Lower leg skin (tissue), 4 donors: ENCODE measurements at regions not wholly inside any gene's neighbourhood (a gene's known extent, or its start where the extent isn't known, plus 50 kb on each side); places are given as distances from the start of the nearest gene placed in this dataset.

ENCODE experiments used
- DNase-seq, 2 donors: peaks; one replicate each; pipeline ENCODE4 v3.0.0-alpha.2; 2019; ENCODE audit warnings: low spot score in 2 of 2
- H3K4me3 ChIP-seq: fragments of 200-600 bp; sonication (generic); 2 replicates; pipeline ENCODE4 v1.5.1; 2017; ENCODE audit warnings: mild to moderate bottlenecking, low read depth; ENCODE audit not compliant: poor library complexity, severe bottlenecking
- POLR2A ChIP-seq, 2 donors: fragments of 450-650 bp; IDR thresholded peaks; one replicate each; pipeline ENCODE4 v1.6.1; 2016 to 2017; ENCODE audit warnings: antibody characterized with exemption in 2 of 2, mild to moderate bottlenecking in 1 of 2, moderate library complexity in 1 of 2
- WGBS, 2 donors: methylation state at CpG; one replicate each; pipeline ENCODE4 v1.1.5; 2018; 5-methylcytosine and 5-hydroxymethylcytosine counted together
- intact Hi-C: fragments of 100-400 bp; cut with DNase I; formaldehyde crosslinking; loops from one replicate; pipeline ENCODE4 v1.15.0; 2023; ENCODE audit warnings: low total_unique reads
- TF ChIP-seq, protein P1 (sequence below), 3 donors: fragments of 450-650 bp; IDR thresholded peaks; one replicate each; pipeline ENCODE4 v1.5.1; 2016; ENCODE audit warnings: antibody characterized with exemption in 3 of 3, mild to moderate bottlenecking in 3 of 3, moderate library complexity in 2 of 3

DNA sequence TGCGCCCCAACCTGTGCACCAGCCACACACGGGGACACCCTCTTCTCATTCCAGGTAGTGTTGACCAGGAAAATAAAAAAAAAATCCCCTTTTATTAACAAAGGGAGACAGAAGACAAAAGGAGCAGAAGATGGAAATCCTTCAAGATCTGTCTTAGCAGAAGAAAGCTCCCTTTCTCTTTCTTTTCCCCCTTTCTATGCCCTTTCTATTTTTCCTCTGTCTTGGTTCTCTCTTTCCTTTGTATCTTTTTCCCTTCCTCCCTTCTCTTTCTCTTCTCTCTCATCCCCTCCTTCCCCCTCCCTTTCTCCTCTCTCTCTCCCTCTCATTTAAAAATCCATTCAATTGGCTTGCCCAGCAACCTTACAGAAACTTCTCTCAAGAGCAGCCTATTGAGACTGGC lies 254.1 kb upstream of the ZFHX3 start:
- 86 to 89% methylated on average over 2 of the region's 2 CpGs for WGBS, 2 donors
- TF ChIP-seq POLR2A (IDR thresholded peaks at IDR 0.05) = no peak
- TF ChIP-seq, protein P1, sequence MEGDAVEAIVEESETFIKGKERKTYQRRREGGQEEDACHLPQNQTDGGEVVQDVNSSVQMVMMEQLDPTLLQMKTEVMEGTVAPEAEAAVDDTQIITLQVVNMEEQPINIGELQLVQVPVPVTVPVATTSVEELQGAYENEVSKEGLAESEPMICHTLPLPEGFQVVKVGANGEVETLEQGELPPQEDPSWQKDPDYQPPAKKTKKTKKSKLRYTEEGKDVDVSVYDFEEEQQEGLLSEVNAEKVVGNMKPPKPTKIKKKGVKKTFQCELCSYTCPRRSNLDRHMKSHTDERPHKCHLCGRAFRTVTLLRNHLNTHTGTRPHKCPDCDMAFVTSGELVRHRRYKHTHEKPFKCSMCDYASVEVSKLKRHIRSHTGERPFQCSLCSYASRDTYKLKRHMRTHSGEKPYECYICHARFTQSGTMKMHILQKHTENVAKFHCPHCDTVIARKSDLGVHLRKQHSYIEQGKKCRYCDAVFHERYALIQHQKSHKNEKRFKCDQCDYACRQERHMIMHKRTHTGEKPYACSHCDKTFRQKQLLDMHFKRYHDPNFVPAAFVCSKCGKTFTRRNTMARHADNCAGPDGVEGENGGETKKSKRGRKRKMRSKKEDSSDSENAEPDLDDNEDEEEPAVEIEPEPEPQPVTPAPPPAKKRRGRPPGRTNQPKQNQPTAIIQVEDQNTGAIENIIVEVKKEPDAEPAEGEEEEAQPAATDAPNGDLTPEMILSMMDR (IDR thresholded peaks at IDR 0.05) = no peak
- intact Hi-C loops = no loop called here
- DNase-seq = no peak
- H3K4me3 ChIP-seq = no peak overlapping the region

GRCh38 chr16:73299346-73299745 lies 251.4 kb upstream of the ZFHX3 start:
- WGBS, 2 donors = 72 to 74% methylated on average over 7 of the region's 7 CpGs
- TF ChIP-seq, protein P1 (IDR thresholded peaks at IDR 0.05) = no peak
- no peak for TF ChIP-seq POLR2A (IDR thresholded peaks at IDR 0.05)

DNA sequence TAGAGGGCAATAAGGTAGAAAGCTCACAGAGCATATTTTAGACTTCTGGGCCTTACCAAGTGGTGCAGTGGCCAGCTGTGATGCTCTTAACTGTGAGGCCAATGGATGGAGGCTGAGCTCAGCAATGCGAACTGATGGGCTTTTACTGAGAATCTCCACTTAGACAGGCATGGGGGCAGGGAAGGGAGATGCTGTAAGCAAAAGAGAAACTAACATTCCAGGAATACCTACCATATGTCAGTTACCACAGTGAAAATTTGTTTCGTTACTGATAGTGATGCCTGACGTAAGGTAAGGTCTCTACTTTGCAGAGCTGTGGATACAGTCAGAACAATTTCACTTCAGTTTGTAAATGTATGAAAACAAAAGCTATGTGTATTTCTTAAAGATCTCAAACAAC lies 250.6 kb upstream of the ZFHX3 start:
- H3K4me3 ChIP-seq = no peak overlapping the region
- no peak for DNase-seq
- intact Hi-C loops = no loop called here
- TF ChIP-seq, protein P1 (IDR thresholded peaks at IDR 0.05) = no peak
- TF ChIP-seq POLR2A (IDR thresholded peaks at IDR 0.05) = no peak
- WGBS, 2 donors = 66 to 72% methylated on average over 3 of the region's 3 CpGs

More at GRCh38 chr16:73299346-73299745, 251.4 kb upstream of the ZFHX3 start:
- intact Hi-C loops = no loop called here
- no peak for DNase-seq
- no peak overlapping the region for H3K4me3 ChIP-seq

GRCh38 chr16:73290258-73290657 lies 242.3 kb upstream of the ZFHX3 start:
- WGBS, 2 donors = 52 to 59% methylated on average over 1 of the region's 1 CpG
- intact Hi-C loops = no loop called here
- no peak for TF ChIP-seq POLR2A (IDR thresholded peaks at IDR 0.05)
- TF ChIP-seq, protein P1 (IDR thresholded peaks at IDR 0.05) = no peak

DNA sequence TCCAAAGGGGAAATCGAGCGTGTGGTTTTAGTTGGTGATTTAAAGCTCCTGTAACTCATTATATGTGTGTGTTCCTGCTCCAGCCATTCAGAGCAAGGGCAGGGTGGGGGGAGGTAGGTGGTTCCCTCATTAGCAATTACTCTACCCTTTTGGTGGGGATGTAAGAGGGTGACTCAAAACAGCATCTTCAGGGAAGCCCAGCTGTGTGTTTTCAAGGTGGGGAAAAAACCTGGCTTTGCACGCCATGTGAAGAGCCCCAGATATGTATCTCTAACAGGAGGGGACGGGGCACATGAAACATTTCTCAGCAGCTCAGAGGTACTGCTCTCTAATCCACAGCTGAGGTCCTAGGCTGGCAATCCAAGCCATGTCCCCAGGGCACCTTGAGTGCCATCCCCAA lies 241.3 kb upstream of the ZFHX3 start:
- TF ChIP-seq, protein P1 (IDR thresholded peaks at IDR 0.05) = no peak
- no peak for TF ChIP-seq POLR2A (IDR thresholded peaks at IDR 0.05)
- DNase-seq = no peak
- whole genome bisulfite sequencing, 2 donors = 49 to 62% methylated on average over 4 of the region's 4 CpGs
- H3K4me3 ChIP-seq = no peak overlapping the region
- intact Hi-C loops = no loop called here

More at GRCh38 chr16:73290258-73290657, 242.3 kb upstream of the ZFHX3 start:
- no peak overlapping the region for H3K4me3 ChIP-seq
- no peak for DNase-seq

DNA sequence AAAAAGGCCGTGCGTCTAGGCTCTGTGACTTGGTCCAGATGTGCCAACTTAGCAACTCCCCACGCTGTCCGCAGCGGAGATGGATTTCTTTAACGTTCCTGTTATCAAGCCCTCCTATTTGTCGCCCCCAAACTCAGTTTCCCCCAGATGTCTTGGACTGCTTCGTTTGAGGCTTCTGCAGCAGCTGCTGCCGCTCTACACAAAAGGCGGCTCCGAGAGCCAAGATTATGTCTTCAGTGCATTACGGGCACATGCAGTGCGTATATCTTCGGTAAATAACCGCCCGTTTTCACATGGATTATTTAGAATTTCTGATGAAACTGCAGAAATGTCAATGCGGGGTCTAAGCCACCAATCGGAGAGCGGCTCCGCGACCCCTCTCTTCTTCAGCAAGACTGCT lies 240.6 kb upstream of the ZFHX3 start:
- WGBS, 2 donors = 60 to 74% methylated on average over 21 of the region's 21 CpGs
- H3K4me3 ChIP-seq = no peak overlapping the region
- no peak for TF ChIP-seq POLR2A (IDR thresholded peaks at IDR 0.05)
- TF ChIP-seq, protein P1 (IDR thresholded peaks at IDR 0.05) = no peak
- intact Hi-C loops = no loop called here
- no peak for DNase-seq
